Fibroblast of skin of right quadriceps (primary cell): ENCODE measurements at regions not wholly inside any gene's neighbourhood (a gene's known extent, or its start where the extent isn't known, plus 50 kb on each side); places are given as distances from the start of the nearest gene placed in this dataset.
A peak's percentile ranks its signal among the peaks of the same experiment; 100 is the strongest.

Experiments used
- DNase-seq: peaks from one replicate; pipeline ENCODE4 v3.0.0-alpha.2; 2013

DNA sequence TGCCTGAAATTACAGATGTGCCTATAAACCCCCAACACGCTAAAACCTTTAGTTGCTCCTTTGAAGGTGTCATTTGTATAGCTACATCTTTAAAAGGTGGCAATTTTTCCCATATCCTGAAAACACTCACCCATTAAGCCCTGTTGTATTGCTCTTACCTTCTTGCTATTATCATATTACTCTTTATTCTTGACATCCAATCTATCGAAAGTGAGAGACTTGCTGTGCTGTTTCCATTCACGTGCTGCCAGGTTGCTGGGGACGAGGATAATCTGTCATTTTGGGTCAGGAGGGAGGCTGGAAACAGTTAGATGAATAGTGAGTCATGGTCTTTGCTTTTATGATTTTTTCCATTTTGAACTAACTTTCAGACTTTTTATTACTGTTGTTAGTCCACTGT, 213.0 kb upstream of the PRMT6 start:
- no peak for DNase-seq

DNA sequence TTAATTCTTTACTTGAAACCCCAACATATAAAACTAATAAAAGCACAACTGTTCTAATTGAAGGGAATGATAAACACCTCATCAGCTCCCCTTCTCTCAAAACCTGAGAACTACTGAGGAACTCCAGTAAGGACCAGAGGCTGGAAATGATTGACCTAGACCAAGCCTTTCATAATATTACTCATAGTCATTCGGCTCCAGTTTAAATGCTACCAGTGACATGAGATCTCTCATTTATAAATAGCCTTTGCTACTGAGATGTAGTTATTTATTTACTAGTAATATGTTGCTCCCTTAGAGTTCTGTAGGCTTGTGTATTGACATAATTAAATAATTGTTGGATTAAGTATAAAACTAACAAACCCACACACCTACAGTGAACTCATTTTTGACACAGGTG, 209.8 kb upstream of the PRMT6 start:
- DNase-seq, result no peak

DNA sequence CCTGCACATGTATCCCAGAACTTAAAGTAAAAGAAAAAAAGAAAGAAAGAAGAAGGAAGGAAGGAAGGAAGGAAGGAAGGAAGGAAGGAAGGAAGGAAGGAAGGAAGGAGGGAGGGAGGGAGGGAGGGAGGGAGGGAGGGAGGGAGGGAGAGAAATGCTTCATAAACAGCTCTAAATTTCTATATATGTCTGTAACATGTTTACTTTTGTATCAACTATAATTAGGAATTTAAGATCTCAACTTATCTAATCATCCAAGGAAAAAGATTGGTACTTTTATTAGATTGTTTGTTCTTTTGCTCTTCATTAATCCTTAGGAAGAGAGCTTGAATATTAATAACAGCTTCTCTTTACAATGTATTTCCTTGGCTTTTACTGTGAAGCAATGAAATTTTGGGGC, 195.4 kb upstream of the PRMT6 start:
- DNase-seq, result no peak

DNA sequence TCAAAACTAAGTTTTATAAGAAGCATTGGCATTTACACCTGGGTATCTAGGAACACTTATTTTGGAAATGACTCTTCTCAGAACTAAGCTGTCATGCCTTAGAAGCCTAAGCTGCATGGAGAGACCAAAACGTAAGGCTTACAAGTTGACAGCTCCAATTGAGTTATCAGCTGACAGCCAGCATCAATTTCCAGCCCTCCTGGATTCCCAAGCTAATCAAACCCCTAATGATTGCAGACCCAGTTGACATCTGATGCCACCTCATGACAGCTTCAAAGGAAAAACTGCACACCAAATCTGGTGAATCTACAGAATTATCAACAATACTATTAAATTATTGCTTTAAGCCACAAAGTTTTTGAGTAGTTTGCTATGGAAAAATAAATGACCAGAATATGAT, 187.6 kb upstream of the PRMT6 start:
- no peak for DNase-seq

DNA sequence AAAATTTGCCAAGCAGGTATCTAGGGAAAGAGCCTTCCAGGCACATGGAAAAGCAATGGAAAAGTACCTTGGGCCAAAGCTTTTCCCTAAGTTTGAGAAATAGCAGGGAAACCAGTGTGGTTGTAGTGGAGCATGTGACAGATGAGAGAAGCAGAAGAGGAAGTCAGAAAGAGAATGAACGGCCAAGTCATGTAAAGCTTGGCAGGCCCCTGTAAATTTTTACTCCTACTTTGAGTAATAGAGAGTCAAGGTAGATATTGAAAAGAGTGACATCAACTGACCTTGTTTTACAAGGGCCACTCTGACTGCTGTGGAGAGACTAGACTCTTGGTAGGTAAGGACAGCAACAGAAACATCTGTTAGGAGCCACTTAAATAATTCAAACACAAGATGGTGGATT, 180.9 kb upstream of the PRMT6 start:
- DNase-seq, result no peak

DNA sequence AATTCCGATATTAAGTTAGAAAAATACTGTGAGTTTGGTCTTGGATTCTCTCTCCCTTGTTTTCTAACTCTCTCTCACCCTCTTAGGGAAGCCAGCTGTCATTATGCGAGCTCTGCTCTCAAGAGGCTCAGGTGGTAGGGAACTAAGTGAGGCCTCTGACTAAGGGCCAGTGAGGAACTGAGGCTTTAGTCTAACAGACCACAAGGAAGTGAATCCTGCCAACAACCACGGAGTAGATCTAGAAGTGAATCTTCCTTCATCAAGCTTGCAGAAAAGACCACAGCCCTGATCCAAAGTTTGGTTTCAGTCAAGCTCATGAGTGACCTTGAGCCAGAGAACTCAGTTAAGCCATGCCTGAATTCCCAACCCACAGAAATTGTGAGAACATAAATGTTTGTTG, 180.1 kb upstream of the PRMT6 start:
- DNase-seq, result peak; percentile 2

DNA sequence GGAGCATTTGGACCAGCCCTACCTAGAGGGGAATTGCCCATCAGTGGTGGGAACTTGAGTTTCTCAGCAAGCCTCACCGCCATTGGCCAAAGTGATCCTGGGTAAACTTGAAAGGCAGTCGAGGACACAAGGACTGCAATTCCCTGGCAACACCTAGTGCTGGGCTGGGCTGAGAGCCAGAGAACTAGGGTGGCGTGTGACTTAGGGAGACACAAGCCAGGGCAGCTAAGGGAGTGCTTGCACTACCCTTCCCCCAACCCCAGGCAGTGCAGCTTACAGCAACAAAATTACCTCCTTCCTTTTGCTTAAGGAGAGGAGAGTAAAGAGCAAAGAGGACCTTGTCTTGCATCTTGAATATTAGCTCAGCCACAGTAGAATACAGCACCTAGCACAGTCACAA, 176.9 kb upstream of the PRMT6 start:
- no peak for DNase-seq

DNA sequence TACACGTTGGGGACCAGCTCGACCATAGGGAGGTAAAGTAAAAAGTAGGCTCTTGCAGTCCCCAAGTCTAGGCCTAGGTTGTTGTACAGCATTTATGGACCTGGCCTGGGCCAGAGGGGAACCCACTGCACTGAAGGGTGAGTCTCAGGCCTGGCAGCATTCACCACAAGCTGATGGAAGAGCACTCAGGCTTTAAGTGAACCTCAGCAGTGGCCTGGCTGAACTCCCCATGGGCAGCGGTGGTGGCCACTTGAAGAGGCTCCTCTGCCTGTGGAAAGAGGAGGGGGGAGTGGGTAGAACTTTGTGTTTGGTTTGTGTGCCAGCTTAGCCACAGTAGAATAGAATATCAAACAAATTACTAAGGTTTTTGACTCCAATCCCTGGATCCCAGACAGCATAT, 176.2 kb upstream of the PRMT6 start:
- DNase-seq, result no peak

DNA sequence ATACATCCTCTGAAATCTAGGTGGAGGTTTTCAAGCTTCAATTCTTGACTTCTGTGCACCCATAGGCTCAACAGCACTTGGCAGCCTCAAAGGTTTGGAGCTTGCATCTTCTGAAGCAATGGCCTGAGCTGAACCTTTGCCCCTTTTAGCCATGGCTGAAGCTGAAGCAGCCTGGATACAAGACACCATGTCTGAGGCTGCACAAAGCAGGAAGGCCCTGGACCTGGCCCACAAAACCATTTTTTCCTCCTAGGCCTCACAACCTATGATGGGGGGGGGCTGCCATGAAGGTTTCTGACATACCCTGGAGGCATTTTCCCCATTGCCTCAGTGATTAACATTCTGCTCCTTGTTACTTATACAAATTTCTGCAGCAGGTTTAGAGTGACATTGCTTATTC, 173.3 kb upstream of the PRMT6 start:
- no peak for DNase-seq

DNA sequence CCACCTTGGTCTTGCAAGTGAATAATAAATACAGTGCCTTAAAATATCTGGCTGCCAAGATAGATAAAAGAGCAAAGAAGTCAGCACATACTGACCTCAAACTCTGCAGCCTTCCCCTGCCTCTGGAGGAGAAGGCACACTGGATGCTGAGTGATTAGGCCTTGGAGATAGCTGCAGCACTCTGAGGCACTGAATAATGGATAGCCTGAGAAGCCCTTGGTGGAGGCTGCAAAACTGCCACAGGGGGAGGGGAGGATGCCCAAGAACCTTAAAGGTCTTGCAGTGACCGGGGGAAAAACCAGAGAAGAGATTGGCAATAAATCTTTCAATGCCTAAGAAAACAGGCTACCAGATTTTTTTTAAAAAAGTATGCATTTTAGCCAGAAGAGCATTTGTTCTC, 167.4 kb upstream of the PRMT6 start:
- no peak for DNase-seq

DNA sequence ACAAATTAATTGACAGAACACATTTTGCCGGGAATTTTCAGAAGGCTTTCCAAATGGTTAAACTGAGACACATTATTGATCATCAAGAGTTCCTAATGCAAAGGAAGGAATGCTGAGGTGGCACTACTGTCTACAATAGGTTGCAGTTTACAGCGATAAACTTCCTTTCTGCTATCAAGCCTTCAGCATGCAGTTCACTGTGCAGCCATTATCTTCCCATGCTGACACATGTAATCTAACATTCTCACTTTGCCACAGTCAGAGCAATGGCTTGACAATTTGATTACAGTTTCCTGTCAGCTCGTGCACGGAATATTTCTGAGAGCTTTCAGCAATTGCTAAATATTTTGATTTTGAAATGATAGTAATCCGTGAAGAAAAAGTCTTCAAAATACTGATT, 166.9 kb upstream of the PRMT6 start:
- no peak for DNase-seq

DNA sequence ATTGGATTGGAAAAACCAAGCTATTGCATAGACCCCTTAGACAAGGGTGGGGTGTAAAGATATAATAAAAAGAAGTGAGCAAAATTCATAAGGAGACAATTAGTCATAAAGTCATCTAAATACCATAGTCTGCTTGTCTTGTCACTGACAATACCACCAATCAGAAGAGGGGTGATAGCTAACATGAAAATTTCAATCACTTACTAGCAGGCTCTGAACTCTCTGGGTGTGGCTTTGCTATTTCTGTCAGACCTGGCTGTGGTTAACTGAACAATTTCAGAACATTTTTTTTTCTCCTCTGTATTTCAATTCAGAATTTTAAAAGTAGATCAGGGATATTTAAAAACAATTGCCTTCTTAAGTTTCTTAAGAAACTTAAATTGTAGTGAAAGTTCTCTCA, 158.5 kb upstream of the PRMT6 start:
- no peak for DNase-seq

DNA sequence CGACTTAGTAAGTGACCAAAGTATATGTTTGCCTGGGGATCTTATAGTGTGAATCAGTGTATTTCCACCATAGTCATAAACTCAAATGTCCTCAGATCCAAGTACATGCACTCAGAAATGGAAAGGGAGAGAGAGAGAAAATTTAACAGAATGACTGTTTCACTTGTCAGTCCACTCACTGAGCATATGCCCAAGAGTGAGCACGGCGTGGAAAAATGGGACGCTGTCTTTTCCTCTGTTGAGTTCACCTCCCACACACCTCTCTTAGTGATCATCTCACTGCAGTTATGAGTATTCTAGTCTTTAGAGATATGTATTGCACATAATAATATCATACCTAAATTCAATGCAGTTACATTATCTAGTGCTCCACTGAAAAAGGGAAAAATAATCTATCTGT, 156.8 kb upstream of the PRMT6 start:
- DNase-seq, result no peak

DNA sequence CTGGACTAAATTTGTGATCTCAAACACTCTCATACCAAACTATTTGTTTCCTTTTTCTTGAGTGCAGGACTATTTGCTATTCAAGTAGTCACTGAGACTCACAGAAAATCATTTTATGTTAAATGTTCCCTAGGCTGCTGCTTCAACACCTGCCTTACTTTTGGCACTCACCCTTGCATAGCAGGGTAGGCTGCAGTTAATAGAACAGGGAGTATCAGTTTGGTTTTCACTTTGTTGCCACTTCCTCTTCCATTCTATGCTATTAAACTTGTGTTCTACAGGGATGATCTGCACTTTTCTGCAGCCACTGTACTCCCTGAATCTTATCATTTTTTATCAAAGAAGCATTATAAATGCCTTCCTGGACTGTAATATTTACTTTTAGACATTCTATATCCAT, 148.7 kb upstream of the PRMT6 start:
- DNase-seq, result no peak

DNA sequence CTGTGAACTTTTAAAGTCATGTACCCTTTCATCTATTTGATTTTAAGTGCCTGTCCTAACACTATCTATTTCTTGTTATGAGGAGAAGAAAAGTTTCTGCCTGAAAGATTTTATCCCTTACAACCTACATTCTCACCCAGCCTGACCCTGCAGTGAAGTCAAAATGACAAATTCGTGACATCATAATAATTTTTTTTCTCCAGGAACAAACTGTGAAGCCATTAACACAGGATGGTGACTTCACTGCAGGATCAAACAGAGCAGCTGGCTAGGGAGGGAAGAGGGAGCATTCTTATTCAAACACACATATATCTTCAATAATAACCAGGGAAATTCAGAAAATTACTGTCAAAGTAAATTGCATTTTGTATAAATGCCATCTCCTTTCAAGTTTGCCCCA, 147.8 kb upstream of the PRMT6 start:
- no peak for DNase-seq

DNA sequence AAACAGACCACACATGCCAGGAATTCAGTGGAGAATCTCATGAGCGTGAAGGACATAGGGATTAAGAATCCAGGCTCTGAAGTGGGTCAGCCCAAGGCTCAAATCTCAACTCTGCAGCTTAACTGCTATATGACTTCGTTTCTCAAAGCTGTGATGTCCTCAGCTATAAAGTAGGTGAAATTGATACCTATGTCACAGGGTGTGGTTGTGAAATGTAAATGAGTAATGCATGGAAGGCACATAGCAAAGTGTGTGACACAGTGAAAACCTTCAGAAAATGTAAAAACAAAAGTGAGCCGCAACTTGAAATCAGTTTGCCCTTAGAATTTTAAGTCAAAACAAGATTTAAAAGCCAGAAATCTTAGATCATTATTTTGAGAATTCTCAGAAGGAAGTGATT, 145.7 kb upstream of the PRMT6 start:
- peak; percentile 28 for DNase-seq

DNA sequence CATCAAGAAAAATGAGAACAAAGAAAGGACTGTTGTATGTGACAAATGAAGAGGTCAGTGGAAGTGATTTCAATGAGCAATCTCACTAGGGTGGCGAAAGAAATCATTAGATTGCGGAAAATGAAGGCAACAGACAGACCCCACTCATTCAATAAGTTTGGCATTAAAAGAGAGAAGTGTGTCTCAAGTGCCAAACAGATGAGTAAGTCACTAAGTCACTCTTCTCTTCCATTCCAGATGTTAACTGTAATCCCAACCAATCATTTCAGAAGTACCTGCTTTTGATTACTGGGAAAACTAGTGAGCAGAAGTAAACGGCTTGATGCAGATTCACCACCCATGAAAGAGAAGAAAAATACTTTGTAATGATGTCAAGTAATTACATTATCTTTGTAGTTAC, 144.3 kb upstream of the PRMT6 start:
- DNase-seq, result peak; percentile 59

DNA sequence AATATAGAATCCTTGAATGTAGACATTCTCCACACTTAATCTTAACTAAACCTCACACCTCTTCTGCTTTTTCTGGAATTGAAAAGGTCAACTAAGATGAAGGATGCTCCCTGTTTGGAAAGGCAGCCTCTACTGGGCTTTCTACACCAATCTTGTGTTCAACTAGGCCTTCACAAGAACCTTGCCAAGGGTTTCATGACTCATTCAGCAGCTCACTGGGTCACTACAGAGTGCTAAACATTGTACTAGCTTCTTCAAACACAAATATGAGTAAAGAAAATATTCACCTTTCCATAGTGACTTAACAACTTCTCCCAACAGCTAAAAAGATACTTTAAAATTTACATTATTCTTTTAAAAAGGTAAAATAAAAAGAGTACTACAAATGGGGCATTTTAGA, 135.3 kb upstream of the PRMT6 start:
- DNase-seq, result peak; percentile 29

DNA sequence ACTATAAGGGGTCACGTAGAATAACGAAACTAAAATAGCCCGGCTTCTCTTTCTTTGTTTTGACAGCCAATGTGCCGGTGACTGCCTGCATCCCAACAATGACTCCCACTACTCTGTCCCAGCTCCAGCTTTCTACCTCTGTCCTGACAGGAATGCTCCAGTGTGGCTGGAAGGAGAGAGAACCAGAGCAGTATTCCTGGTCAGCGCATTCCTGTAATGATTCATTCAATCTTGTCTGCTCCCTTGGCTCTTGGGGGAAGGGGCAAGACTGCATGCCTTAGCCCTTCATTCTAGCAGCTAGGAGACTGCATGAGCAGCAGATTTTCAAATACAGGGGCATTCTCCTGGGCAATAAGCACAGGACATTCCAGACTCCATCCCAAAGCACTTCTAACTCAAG, 132.1 kb upstream of the PRMT6 start:
- peak; percentile 85 for DNase-seq

DNA sequence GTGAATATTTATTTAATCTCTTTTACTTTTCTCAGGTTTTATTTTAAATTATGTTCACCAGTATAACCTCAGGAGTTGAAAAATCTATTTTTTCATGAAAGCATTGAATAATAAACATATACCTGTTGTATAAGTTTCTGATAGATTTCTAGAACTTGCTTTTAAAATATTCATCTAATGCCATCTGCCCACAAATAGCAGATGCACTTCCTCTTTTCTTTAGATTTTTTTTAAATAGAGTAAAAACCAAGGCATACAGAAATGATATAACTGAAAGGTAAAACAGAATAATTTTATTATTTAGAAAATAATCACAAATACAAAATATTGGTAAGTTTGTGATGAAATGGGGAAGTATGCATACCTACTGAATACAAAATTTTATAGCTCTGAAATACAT, 130.7 kb upstream of the PRMT6 start:
- DNase-seq, result no peak

DNA sequence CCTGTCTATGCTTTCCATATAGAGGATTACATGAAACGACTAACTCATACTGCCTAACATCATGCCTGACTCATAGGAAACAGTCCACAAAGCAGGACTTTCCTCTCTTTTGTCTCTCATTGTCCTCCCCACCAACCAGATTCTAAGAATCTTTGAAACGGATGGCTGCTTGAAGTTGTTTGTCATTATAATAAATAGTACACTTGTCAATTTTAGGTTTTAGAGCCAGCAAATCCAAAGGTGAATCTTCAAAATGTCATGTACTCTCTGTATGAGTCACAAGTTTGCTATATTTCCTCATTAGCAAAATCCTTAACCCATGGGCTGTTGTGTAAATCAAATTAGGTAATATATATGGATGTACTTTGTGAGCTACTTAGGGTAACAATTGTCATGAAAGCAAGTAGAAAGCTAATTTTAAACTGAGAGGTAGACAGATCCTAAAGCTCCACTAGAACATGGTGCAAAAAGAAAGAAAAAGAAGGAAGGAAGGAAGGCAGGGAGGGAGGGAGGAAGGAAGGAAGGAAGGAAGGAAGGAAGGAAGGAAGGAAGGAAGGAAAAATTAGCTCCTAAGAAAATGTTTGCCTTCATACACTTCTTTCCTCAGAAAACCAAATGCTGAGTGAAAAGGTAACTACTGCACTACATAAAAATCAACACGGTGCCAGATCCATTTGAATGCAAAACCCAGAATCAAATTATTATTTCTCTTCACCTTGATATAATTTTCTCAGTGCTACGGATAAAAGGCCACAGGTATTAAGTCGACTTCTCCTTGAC, 129.5 kb upstream of the PRMT6 start:
- DNase-seq, result peak; percentile 68

DNA sequence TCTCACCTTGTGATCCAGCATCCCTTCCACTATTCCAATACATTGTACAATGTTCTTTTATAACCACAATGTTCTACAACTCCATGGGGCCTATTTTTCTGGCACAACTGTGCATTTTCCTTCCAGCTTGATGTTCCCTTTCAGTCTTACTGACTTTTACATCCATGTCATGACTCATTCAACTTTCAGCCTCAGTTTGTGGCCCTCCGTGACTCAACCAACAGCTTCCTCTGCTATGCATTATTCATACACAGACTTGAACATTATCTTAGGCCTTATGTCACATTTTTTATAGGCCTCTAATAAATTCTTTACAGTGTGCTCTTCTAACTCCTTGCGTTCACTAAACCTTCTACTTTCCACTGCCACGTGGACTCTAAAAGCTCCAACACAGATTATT, 119.4 kb upstream of the PRMT6 start:
- DNase-seq, result peak; percentile 97

DNA sequence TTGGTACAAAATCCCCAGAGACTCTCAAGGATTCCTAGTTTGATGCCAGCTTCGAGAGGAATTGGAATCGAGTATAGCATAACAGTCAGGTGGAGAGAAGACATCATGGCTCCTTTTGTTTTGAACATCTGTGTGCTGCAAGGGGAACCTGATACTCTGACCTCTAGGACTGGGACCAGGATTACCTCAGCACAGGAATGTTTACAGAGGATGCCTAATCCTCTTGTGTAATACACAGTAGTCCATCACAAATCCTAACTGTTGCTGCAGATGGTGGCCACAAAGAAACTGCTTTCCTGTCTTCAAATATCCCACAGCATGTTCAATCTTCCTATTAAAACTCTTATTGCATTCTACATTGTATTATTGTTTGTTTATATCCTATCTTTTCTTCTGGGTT, 111.8 kb upstream of the PRMT6 start:
- peak; percentile 17 for DNase-seq

DNA sequence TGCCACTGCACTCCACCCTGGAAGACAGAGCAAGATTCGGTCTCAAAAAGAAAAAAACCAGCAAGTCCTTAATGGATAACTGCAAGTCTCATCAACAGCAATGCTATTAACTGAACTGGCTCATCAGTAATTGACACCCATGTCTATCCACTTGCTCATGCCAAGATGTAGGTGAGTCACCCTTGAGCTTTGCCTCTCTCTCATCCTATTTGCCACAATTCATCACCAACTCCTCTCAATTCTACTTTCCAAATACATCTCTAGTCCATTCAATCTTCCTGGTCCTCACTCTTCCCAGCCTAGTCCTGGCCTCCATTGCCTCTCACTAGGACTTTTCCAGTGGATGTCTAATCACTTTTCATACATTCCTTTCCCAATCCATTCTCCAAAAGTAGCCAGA, 103.7 kb upstream of the PRMT6 start:
- DNase-seq, result peak; percentile 51

DNA sequence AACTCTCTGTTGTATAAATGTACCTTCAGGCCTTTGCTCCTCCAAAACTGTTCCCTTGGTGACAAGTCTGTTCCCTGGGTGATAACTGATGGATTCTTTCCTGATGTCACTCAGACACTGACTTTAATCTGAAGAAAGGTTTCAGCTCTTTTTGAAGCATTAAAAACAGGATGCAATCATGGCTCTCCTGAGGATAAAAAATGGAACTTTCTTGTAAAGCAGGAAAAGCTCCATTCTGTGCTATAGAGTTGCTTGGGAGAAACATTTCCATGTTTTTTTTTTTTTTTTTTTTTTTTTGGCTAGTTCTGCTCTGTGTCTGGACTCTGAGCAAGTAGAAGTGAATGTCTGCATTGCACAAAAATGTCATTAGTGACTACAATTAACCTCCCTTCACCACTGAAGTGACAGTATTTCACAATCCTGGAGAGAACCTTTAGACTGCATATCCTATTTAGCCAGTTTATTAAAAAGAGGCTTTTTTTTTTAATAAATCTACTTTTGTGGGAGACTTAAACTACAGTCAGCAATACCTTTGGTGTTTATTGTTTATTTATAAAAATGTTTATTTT, 101.7 kb upstream of the PRMT6 start:
- DNase-seq, result peak; percentile 65
